GM23338 (cell line): ENCODE measurements at regions not wholly inside any gene's neighbourhood (a gene's known extent, or its start where the extent isn't known, plus 50 kb on each side); places are given as distances from the start of the nearest gene placed in this dataset.
A peak's percentile ranks its signal among the peaks of the same experiment; 100 is the strongest.
"Not testable (repeated sequence)": the region's sequence is repeated elsewhere in the genome, so short reads cannot be mapped to it uniquely, and the experiment has no call there.

ENCODE experiments used
- ATAC-seq: fragments of 200-7000 bp; cut with Tn5 transposase; 3 replicates; pipeline ENCODE4 v1.9.1; 2020
- DNase-seq: peaks from one replicate; pipeline ENCODE4 v3.0.0-alpha.2; 2015; ENCODE audit warnings: low spot score
- H2AFZ ChIP-seq: fragments of 200-600 bp; sonication (generic); 2 replicates; pipeline ENCODE4 v1.8.0; 2016; ENCODE audit warnings: antibody characterized with exemption, mild to moderate bottlenecking, moderate library complexity
- H3F3A ChIP-seq: fragments of 200-600 bp; sonication (generic); replicated peaks from 2 replicates; pipeline ENCODE4 v1.8.0; 2017; ENCODE audit warnings: antibody characterized with exemption, mixed run types, low read depth
- H3K27ac ChIP-seq: fragments of 200-600 bp; sonication (generic); 2 replicates; pipeline ENCODE4 v1.6.1; 2016; ENCODE audit warnings: low read depth
- H3K27me3 ChIP-seq: fragments of 200-600 bp; sonication (generic); 2 replicates; pipeline ENCODE4 v1.8.0; 2016; ENCODE audit warnings: mild to moderate bottlenecking, mixed run types, moderate library complexity; ENCODE audit not compliant: insufficient read depth
- H3K36me3 ChIP-seq: fragments of 200-600 bp; sonication (generic); 2 replicates; pipeline ENCODE4 v1.8.0; 2016; ENCODE audit warnings: mild to moderate bottlenecking; ENCODE audit not compliant: insufficient read depth
- H3K4me1 ChIP-seq: fragments of 200-600 bp; sonication (generic); 2 replicates; pipeline ENCODE4 v1.8.0; 2016; ENCODE audit warnings: mild to moderate bottlenecking, moderate library complexity; ENCODE audit not compliant: insufficient read depth
- H3K4me2 ChIP-seq: fragments of 200-600 bp; sonication (generic); 2 replicates; pipeline ENCODE4 v1.7.1; 2017; ENCODE audit warnings: mixed run types
- H3K4me3 ChIP-seq: fragments of 200-600 bp; sonication (generic); 2 replicates; pipeline ENCODE4 v1.6.1; 2016; ENCODE audit warnings: mixed run types
- H3K79me2 ChIP-seq: fragments of 200-600 bp; sonication (generic); replicated peaks from 2 replicates; pipeline ENCODE4 v1.8.0; 2017; ENCODE audit warnings: mild to moderate bottlenecking; ENCODE audit not compliant: insufficient read depth
- H3K9me2 ChIP-seq: fragments of 200-600 bp; sonication (generic); 2 replicates; pipeline ENCODE4 v1.8.0; 2017; ENCODE audit not compliant: insufficient read depth
- H4K20me1 ChIP-seq: fragments of 200-600 bp; sonication (generic); replicated peaks from 2 replicates; pipeline ENCODE4 v1.8.0; 2017; ENCODE audit warnings: mild to moderate bottlenecking; ENCODE audit not compliant: insufficient read depth
- H3K27ac Mint-ChIP-seq: 2 replicates; pipeline ENCODE4 v1.8.0; 2020; ENCODE audit warnings: inconsistent platforms, mild to moderate bottlenecking, moderate library complexity, mixed read lengths
- H3K27me3 Mint-ChIP-seq: 3 replicates; pipeline ENCODE4 v1.8.0; 2022; ENCODE audit warnings: low read depth, mild to moderate bottlenecking, moderate library complexity, mixed read lengths, inconsistent platforms; ENCODE audit not compliant: insufficient read depth, poor library complexity
- H3K36me3 Mint-ChIP-seq: 3 replicates; pipeline ENCODE4 v1.8.0; 2021; ENCODE audit warnings: low read depth, mild to moderate bottlenecking, inconsistent platforms, moderate library complexity, mixed read lengths
- H3K4me1 Mint-ChIP-seq: 3 replicates; pipeline ENCODE4 v1.8.0; 2020; ENCODE audit warnings: mild to moderate bottlenecking, inconsistent platforms, mixed read lengths
- H3K4me3 Mint-ChIP-seq: 3 replicates; pipeline ENCODE4 v1.8.0; 2021; ENCODE audit warnings: moderate library complexity, mild to moderate bottlenecking, inconsistent platforms, mixed read lengths
- H3K9me3 Mint-ChIP-seq: 3 replicates; pipeline ENCODE4 v1.8.0; 2020; ENCODE audit warnings: moderate library complexity, mild to moderate bottlenecking, inconsistent platforms, mixed read lengths
- CREB1 ChIP-seq: fragments of 250-450 bp; sonication (Bioruptor Pico); IDR thresholded peaks from 2 replicates; pipeline ENCODE4 v1.5.0; 2020; ENCODE audit warnings: low read depth, mild to moderate bottlenecking, moderate library complexity
- JUNB ChIP-seq: IDR thresholded peaks from one replicate; pipeline ENCODE4 v1.6.1; 2016; ENCODE audit warnings: antibody characterized with exemption; ENCODE audit not compliant: unreplicated experiment
- NANOG ChIP-seq: IDR thresholded peaks from 2 replicates; pipeline ENCODE4 v1.6.1; 2016; ENCODE audit warnings: antibody characterized with exemption, borderline replicate concordance
- POLR2AphosphoS5 ChIP-seq: IDR thresholded peaks from 2 replicates; pipeline ENCODE4 v1.6.1; 2016; ENCODE audit warnings: antibody characterized with exemption, low read depth
- REST ChIP-seq: IDR thresholded peaks from one replicate; pipeline ENCODE4 v1.6.1; 2018; ENCODE audit warnings: antibody characterized with exemption; ENCODE audit not compliant: unreplicated experiment
- ZNF114 ChIP-seq: fragments of 250-450 bp; sonication (Bioruptor Pico); IDR thresholded peaks from 2 replicates; pipeline ENCODE4 v1.5.0; 2020; ENCODE audit warnings: mild to moderate bottlenecking, moderate library complexity
- ZNF331 ChIP-seq: fragments of 250-450 bp; sonication (Bioruptor Pico); IDR thresholded peaks from 2 replicates; pipeline ENCODE4 v1.5.0; 2020; ENCODE audit warnings: low read depth, mild to moderate bottlenecking, moderate library complexity
- ZNF462 ChIP-seq: fragments of 250-450 bp; sonication (Bioruptor Pico); IDR thresholded peaks from 2 replicates; pipeline ENCODE4 v1.5.0; 2020; ENCODE audit warnings: mild to moderate bottlenecking, moderate library complexity

DNA sequence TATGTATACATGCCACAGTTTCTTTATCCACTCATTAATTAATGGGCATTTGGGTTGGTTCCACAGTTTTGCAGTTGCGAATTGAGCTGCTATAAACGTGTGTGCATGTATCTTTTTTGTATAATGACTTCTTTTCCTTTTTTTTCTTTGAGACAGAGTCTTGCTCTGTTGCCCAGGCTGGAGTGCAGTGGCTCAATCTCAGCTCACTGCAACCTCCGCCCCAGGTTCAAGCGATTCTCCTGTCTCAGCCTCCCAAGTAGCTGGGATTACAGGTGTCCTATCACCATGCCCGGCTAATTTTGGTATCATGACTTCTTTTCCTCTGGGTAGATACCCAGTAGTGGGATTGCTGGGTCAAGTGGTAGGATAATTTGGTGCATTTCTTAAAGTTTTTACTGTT is 211.4 kb downstream of the BCAS1 start:
- H3K36me3 Mint-ChIP-seq, ATAC-seq, H3K9me2 ChIP-seq, H3K79me2 ChIP-seq, H3K27ac Mint-ChIP-seq, H3K27me3 ChIP-seq, H2AFZ ChIP-seq, H3K27me3 Mint-ChIP-seq, H3F3A ChIP-seq, H3K4me3 ChIP-seq, H3K4me3 Mint-ChIP-seq, H3K4me2 ChIP-seq, H4K20me1 ChIP-seq, H3K27ac ChIP-seq, H3K9me3 Mint-ChIP-seq, DNase-seq, H3K36me3 ChIP-seq: not testable (repeated sequence)
- H3K4me1 Mint-ChIP-seq: peaks cover 32% of the 10 kb centered on the region
- peaks cover 20% of the 10 kb centered on the region for H3K4me1 ChIP-seq

- not testable (repeated sequence) for H3K36me3 Mint-ChIP-seq, H3K9me2 ChIP-seq, H2AFZ ChIP-seq, H3K27me3 Mint-ChIP-seq, H3K4me2 ChIP-seq, DNase-seq, H3K36me3 ChIP-seq, H3K4me3 Mint-ChIP-seq, H3K79me2 ChIP-seq, H3K27ac ChIP-seq, H4K20me1 ChIP-seq, H3K27me3 ChIP-seq, ATAC-seq, H3K9me3 Mint-ChIP-seq, H3K27ac Mint-ChIP-seq, H3F3A ChIP-seq, H3K4me3 ChIP-seq
- H3K4me1 Mint-ChIP-seq: peaks cover 27% of the 10 kb centered on the region
- peaks cover 15% of the 10 kb centered on the region for H3K4me1 ChIP-seq
Observed at GRCh38 chr20:53858516-53858915, 211.9 kb downstream of the BCAS1 start.

- peaks cover 7% of the 10 kb centered on the region for H3K27me3 Mint-ChIP-seq
- Histone ChIP-seq H3K9me2 (no peaks in the 10 kb centered on the region), H3K27me3 (no peaks in the 10 kb centered on the region), H2AFZ (no peak overlapping the region), H3K4me3 (no peak overlapping the region), H4K20me1 (no peaks in the 10 kb centered on the region), H3K4me1 (peaks cover 7% of the 10 kb centered on the region; the same call in 1 of the 2 replicates), H3F3A (no peaks in the 10 kb centered on the region), H3K27ac (no peak overlapping the region), H3K36me3 (no peaks in the 10 kb centered on the region), H3K79me2 (no peaks in the 10 kb centered on the region), H3K4me2 (no peak overlapping the region)
- ATAC-seq (peak; percentile 86), DNase-seq (peak; percentile 54)
- no peak overlapping the region for H3K4me3 Mint-ChIP-seq
- H3K36me3 Mint-ChIP-seq: peaks cover 8% of the 10 kb centered on the region; the same call in 1 of the 3 replicates
- 0 out of 2 replicates have a peak overlapping the region, but pooled peaks have one; percentile 4 for H3K27ac Mint-ChIP-seq
- H3K4me1 Mint-ChIP-seq: peaks cover 19% of the 10 kb centered on the region
- H3K9me3 Mint-ChIP-seq: peaks cover 9% of the 10 kb centered on the region
- no peak for TF ChIP-seq ZNF331 (CRISPR knock-in tag)
- no peak for TF ChIP-seq POLR2AphosphoS5
- TF ChIP-seq CREB1 (CRISPR knock-in tag): no peak
- no peak for TF ChIP-seq ZNF462 (CRISPR knock-in tag)
- no peak for TF ChIP-seq REST
- TF ChIP-seq JUNB: no peak
- no peak for TF ChIP-seq ZNF114
- TF ChIP-seq NANOG: no peak
Observed at GRCh38 chr20:53857723-53858236, 212.6 kb downstream of the BCAS1 start.
